HCT116 (cell line): ENCODE measurements at regions not wholly inside any gene's neighbourhood (a gene's known extent, or its start where the extent isn't known, plus 50 kb on each side); places are given as distances from the start of the nearest gene placed in this dataset.

Experiments
- ATAC-seq: fragments of 200-7000 bp; cut with Tn5 transposase; 2 replicates; pipeline ENCODE4 v1.9.1; 2020; ENCODE audit warnings: mild to moderate bottlenecking, moderate library complexity
- BruUV-seq: library from RNA; stranded (reverse); fragments of 400-500 nt; replicated peaks from 2 replicates; lab custom pipeline; 2021; lab: Mats Ljungman, UMichigan
- CTCF ChIA-PET: fragments of 300-600 bp; sonication (Branson Sonifier 250); formaldehyde crosslinking; loops from one replicate; lab custom pipeline; 2021; ENCODE audit warnings: antibody characterized with exemption; lab: Charles Lee
- POLR2A ChIA-PET: fragments of 300-600, 350-600 bp; sonication (Branson Sonifier 250); formaldehyde crosslinking; loops from one replicate; lab custom pipeline; 2021; ENCODE audit warnings: antibody characterized with exemption; lab: Charles Lee
- RAD21 ChIA-PET, 2 experiments: fragments of 300-600 bp; sonication (Branson Sonifier 250); formaldehyde crosslinking; loops; one replicate each; lab custom pipeline; 2023; ENCODE audit warnings: low total read pairs in 2 of 2; ENCODE audit not compliant: uncharacterized antibody in 2 of 2, unreplicated experiment in 2 of 2, low non-redundant PET in 1 of 2; lab: Charles Lee
- DNase-seq: peaks from one replicate; pipeline ENCODE4 v3.0.0-alpha.2; 2010; ENCODE audit warnings: low read depth, low spot score
- H2AFZ ChIP-seq: fragments of 200-600 bp; shearing (Covaris generic), sonication (generic); 2 replicates; pipeline ENCODE4 v1.6.1; 2017; ENCODE audit warnings: low read depth, mixed run types, mixed read lengths, antibody characterized with exemption, low read length; ENCODE audit not compliant: poor library complexity, severe bottlenecking
- H3K27ac ChIP-seq: 2 replicates; pipeline ENCODE4 v1.5.1; 2012; ENCODE audit warnings: low read depth, low read length
- H3K27me3 ChIP-seq: fragments of 200-600 bp; sonication (generic); 2 replicates; pipeline ENCODE4 v1.6.1; 2016; ENCODE audit warnings: mixed run types, low read length, mixed read lengths; ENCODE audit not compliant: insufficient read depth
- H3K36me3 ChIP-seq, 2 experiments: fragments of 200-500 bp in 1 of 2; fragments of 200-600 bp in 1 of 2; sonication (Bioruptor generic) in 1 of 2; sonication (generic) in 1 of 2; 2 replicates each; pipeline versions ENCODE4 v1.5.1 to v1.6.1; 2014 to 2016; ENCODE audit warnings: low read length in 2 of 2, inconsistent platforms in 1 of 2, mixed read lengths in 1 of 2, mixed run types in 1 of 2; ENCODE audit not compliant: insufficient read depth in 2 of 2, control insufficient read depth in 1 of 2
- H3K4me1 ChIP-seq, 2 experiments: fragments of 200-600 bp in 1 of 2; sonication (generic) in 1 of 2; 2 replicates each; pipeline versions ENCODE4 v1.5.1 to v1.6.1; 2012 to 2017; ENCODE audit warnings: low read length in 2 of 2, inconsistent platforms in 1 of 2, mild to moderate bottlenecking in 1 of 2, mixed read lengths in 1 of 2, mixed run types in 1 of 2, moderate library complexity in 1 of 2; ENCODE audit not compliant: insufficient read depth in 2 of 2, control insufficient read depth in 1 of 2
- H3K4me2 ChIP-seq: fragments of 200-600 bp; sonication (generic); 2 replicates; pipeline ENCODE4 v1.6.1; 2017; ENCODE audit warnings: mixed run types, low read length, mixed read lengths
- H3K4me3 ChIP-seq, 2 experiments: fragments of 200-600 bp in 1 of 2; sonication (generic) in 1 of 2; replicated peaks in 1 of 2; 2 replicates each; pipeline ENCODE4 v1.5.1; 2011 to 2016; ENCODE audit warnings: low read length in 2 of 2, control low read depth in 1 of 2, low read depth in 1 of 2, mild to moderate bottlenecking in 1 of 2, mixed read lengths in 1 of 2, mixed run types in 1 of 2
- H3K79me2 ChIP-seq: fragments of 200-600 bp; sonication (generic); 2 replicates; pipeline ENCODE4 v1.6.1; 2017; ENCODE audit warnings: mild to moderate bottlenecking, mixed run types, low read length, moderate library complexity, mixed read lengths; ENCODE audit not compliant: insufficient read depth
- H3K9ac ChIP-seq: fragments of 200-600 bp; sonication (generic); 2 replicates; pipeline ENCODE4 v1.6.1; 2016; ENCODE audit warnings: low read length, mixed read lengths
- H3K9me2 ChIP-seq: fragments of 200-600 bp; sonication (generic), shearing (Covaris generic); 2 replicates; pipeline ENCODE4 v1.6.1; 2017; ENCODE audit warnings: mixed run types, mild to moderate bottlenecking, moderate library complexity; ENCODE audit not compliant: insufficient read depth
- H3K9me3 ChIP-seq, 2 experiments: fragments of 200-500 bp in 1 of 2; fragments of 200-600 bp in 1 of 2; sonication (Bioruptor generic) in 1 of 2; sonication (generic) in 1 of 2; 2 replicates each; pipeline ENCODE4 v1.6.1; 2014 to 2017; ENCODE audit warnings: low read length in 2 of 2, mixed read lengths in 2 of 2, inconsistent platforms in 1 of 2, low read depth in 1 of 2, mild to moderate bottlenecking in 1 of 2, mixed run types in 1 of 2, moderate library complexity in 1 of 2; ENCODE audit not compliant: control insufficient read depth in 1 of 2, insufficient read depth in 1 of 2
- H4K20me1 ChIP-seq: fragments of 200-600 bp; sonication (generic), shearing (Covaris generic); 2 replicates; pipeline ENCODE4 v1.6.1; 2017; ENCODE audit warnings: mixed run types, mild to moderate bottlenecking, moderate library complexity; ENCODE audit not compliant: insufficient read depth
- ATF3 ChIP-seq: IDR thresholded peaks from 2 replicates; pipeline ENCODE4 v1.6.1; 2012
- CBX3 ChIP-seq: IDR thresholded peaks from 2 replicates; pipeline ENCODE4 v1.6.1; 2012; ENCODE audit warnings: low read depth
- CEBPB ChIP-seq: IDR thresholded peaks from 2 replicates; pipeline ENCODE4 v1.6.1; 2012; ENCODE audit warnings: low read depth
- CTCF ChIP-seq, 3 experiments: fragments of 200-600 bp in 1 of 3; sonication (generic) in 1 of 3; IDR thresholded peaks in 2 of 3; conservative IDR thresholded peaks in 1 of 3; 2 replicates each; pipeline ENCODE4 v1.5.1; 2012 to 2017; ENCODE audit warnings: low read depth in 2 of 3, low read length in 2 of 3, antibody characterized with exemption in 1 of 3, borderline replicate concordance in 1 of 3, control low read depth in 1 of 3, mild to moderate bottlenecking in 1 of 3, mixed read lengths in 1 of 3, mixed run types in 1 of 3, moderate library complexity in 1 of 3; ENCODE audit not compliant: insufficient read depth in 1 of 3
- EZH2 ChIP-seq: fragments of 200-600 bp; sonication (generic); IDR thresholded peaks from 2 replicates; pipeline ENCODE4 v1.6.1; 2017; ENCODE audit warnings: antibody characterized with exemption, mixed run types
- EZH2phosphoT487 ChIP-seq: fragments of 200-600 bp; IDR thresholded peaks from 2 replicates; pipeline ENCODE4 v1.6.1; 2018; ENCODE audit warnings: antibody characterized with exemption, borderline replicate concordance
- FOSL1 ChIP-seq: IDR thresholded peaks from 2 replicates; pipeline ENCODE4 v1.6.1; 2012; ENCODE audit warnings: low read depth
- POLR2AphosphoS5 ChIP-seq: IDR thresholded peaks from 2 replicates; pipeline ENCODE4 v1.6.1; 2011; ENCODE audit warnings: mild to moderate bottlenecking, low read depth, low read length, moderate library complexity
- RAD21 ChIP-seq: IDR thresholded peaks from 2 replicates; pipeline ENCODE4 v1.6.1; 2012; ENCODE audit warnings: low read depth, mild to moderate bottlenecking
- SIN3A ChIP-seq: IDR thresholded peaks from 2 replicates; pipeline ENCODE4 v1.6.1; 2012; ENCODE audit warnings: low read depth
- SP1 ChIP-seq: IDR thresholded peaks from 2 replicates; pipeline ENCODE4 v1.6.1; 2012; ENCODE audit warnings: low read depth
- SRF ChIP-seq: IDR thresholded peaks from 2 replicates; pipeline ENCODE4 v1.6.1; 2012; ENCODE audit warnings: low read depth
- TCF7L2 ChIP-seq: IDR thresholded peaks from 2 replicates; pipeline ENCODE4 v1.7.0; 2011; ENCODE audit warnings: borderline replicate concordance, inconsistent platforms; ENCODE audit not compliant: insufficient read depth, insufficient read length; ENCODE audit errors: extremely low read depth
- YY1 ChIP-seq: IDR thresholded peaks from 2 replicates; pipeline ENCODE4 v1.6.1; 2011; ENCODE audit warnings: low read length, low read depth, moderate library complexity, mild to moderate bottlenecking; ENCODE audit not compliant: insufficient replicate concordance; ENCODE audit errors: extremely low read depth
- ZBTB33 ChIP-seq: IDR thresholded peaks from 2 replicates; pipeline ENCODE4 v1.6.1; 2011; ENCODE audit warnings: mild to moderate bottlenecking, low read length, moderate library complexity; ENCODE audit not compliant: insufficient replicate concordance; ENCODE audit errors: extremely low read depth
- ZFX ChIP-seq: fragments of 450-650 bp; IDR thresholded peaks from 2 replicates; pipeline ENCODE4 v1.6.1; 2017
- intact Hi-C: fragments of 100-400 bp; cut with micrococcal nuclease; formaldehyde crosslinking; loops from 2 replicates; pipeline ENCODE4 v1.10.0; 2022

GRCh38 chr6:67450641-67451040 is 1184.4 kb upstream of the ADGRB3 start:
- Histone ChIP-seq H3K9ac (no peak overlapping the region), H3K36me3 (no peaks in the 10 kb centered on the region), H3K27ac (no peak overlapping the region), H3K79me2 (no peaks in the 10 kb centered on the region), H3K9me2 (no peaks in the 10 kb centered on the region), H3K9me3 (peaks cover 5 to 12% of the 10 kb centered on the region in 2 experiments; a peak in 2 of 4 replicates), H3K4me3 (no peak overlapping the region), H4K20me1 (no peaks in the 10 kb centered on the region), H3K4me1 (no peaks in the 10 kb centered on the region), H3K4me2 (no peak overlapping the region), H3K27me3 (no peaks in the 10 kb centered on the region), H2AFZ (no peak overlapping the region)
- no TSS peak for BruUV-seq
- TF ChIP-seq POLR2AphosphoS5 (no peak), RAD21 (no peak), ZFX (no peak), CBX3 (no peak), FOSL1 (no peak), ZBTB33 (no peak), EZH2 (no peak), ATF3 (no peak), EZH2phosphoT487 (no peak), TCF7L2 (no peak), YY1 (no peak), SRF (no peak), SP1 (no peak), CTCF (IDR thresholded peaks at IDR 0.05 in 2 of 3, conservative IDR thresholded peaks at IDR 0.05 in 1 of 3; ENCODE audit: borderline replicate concordance in 1 of 3, insufficient read depth in 1 of 3, low read depth in 2 of 3, low read length in 2 of 3) (no peak), CEBPB (no peak), SIN3A (no peak)
- intact Hi-C loops = no loop called here
- ChIA-PET RAD21 (no interaction called here), CTCF (no interaction called here), POLR2A (no interaction called here)
- DNase-seq (no peak), ATAC-seq (no peak)
